ENCODE measurements at regions not wholly inside any gene's neighbourhood (a gene's known extent, or its start where the extent isn't known, plus 50 kb on each side); places are given as distances from the start of the nearest gene placed in this dataset.

DNA sequence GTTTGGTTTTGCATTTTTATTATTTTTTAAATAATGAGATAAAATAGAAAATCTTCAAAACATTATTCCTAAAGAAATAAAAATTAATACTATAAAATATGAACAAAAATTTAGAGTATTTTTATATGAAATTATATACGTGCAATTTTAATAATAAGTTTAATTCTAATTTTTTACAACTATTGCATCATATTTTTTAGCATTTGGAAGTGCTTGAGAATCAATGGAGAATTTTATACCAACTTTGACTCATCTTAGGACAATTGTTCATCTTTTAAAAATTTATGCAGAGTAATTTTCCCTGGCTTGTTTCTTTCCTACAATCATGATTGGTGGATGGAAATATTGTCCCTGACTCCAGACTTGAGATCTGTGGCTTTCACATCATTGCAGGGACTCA is 362.5 kb downstream of the MRPL39 start:
- no peak overlapping the region for H3K4me3 ChIP-seq (ENCODE audit: low read depth, low read length)

GRCh38 chr21:25243808-25244207 is 363.5 kb downstream of the MRPL39 start:
- TF ChIP-seq CTCF (IDR thresholded peaks at IDR 0.05; ENCODE audit: low read depth, low read length) = no peak
- no peak for DNase-seq
- no peaks in the 10 kb centered on the region for H3K27me3 ChIP-seq
- no peaks in the 10 kb centered on the region for H3K4me1 ChIP-seq
- H3K4me3 ChIP-seq (ENCODE audit: low read depth, low read length) = no peak overlapping the region
- no peaks in the 10 kb centered on the region for H3K36me3 ChIP-seq
- H3K9me3 ChIP-seq = no peaks in the 10 kb centered on the region

More for the DNA sequence above, 362.5 kb downstream of the MRPL39 start:
- H3K9me3 ChIP-seq = no peaks in the 10 kb centered on the region
- H3K27me3 ChIP-seq = no peaks in the 10 kb centered on the region
- DNase-seq = no peak
- H3K4me1 ChIP-seq = no peaks in the 10 kb centered on the region
- no peaks in the 10 kb centered on the region for H3K36me3 ChIP-seq
- TF ChIP-seq CTCF (IDR thresholded peaks at IDR 0.05; ENCODE audit: low read depth, low read length) = no peak

DNA sequence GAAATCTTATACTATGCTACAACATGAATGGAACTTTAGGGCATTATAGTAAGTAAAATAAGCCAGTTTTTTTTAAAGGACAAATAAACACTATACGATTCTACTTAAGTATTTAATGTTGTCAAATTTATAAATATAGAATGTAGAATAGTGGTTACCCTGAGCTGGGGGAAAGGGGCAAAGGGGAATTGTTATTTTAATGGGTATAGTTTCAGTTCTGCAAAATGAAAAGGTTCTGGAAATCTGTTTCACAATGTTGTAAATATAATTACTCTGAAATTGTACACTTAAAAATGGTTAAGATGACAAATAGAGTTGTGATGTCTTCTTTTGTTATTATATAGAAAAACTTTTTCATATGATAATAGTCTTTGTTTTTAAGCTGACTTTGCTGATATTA is 366.3 kb downstream of the MRPL39 start:
- no peaks in the 10 kb centered on the region for H3K36me3 ChIP-seq
- no peaks in the 10 kb centered on the region for H3K4me1 ChIP-seq
- H3K27me3 ChIP-seq = no peaks in the 10 kb centered on the region
- no peak for TF ChIP-seq CTCF (IDR thresholded peaks at IDR 0.05; ENCODE audit: low read depth, low read length)
- no peak for DNase-seq
- H3K4me3 ChIP-seq (ENCODE audit: low read depth, low read length) = no peak overlapping the region
- no peaks in the 10 kb centered on the region for H3K9me3 ChIP-seq

GRCh38 chr21:25234857-25235801 is 372.2 kb downstream of the MRPL39 start:
- no peaks in the 10 kb centered on the region for H3K4me1 ChIP-seq
- no peak for TF ChIP-seq CTCF (IDR thresholded peaks at IDR 0.05; ENCODE audit: low read depth, low read length)
- no peaks in the 10 kb centered on the region for H3K36me3 ChIP-seq
- H3K27me3 ChIP-seq = no peaks in the 10 kb centered on the region
- H3K4me3 ChIP-seq (ENCODE audit: low read depth, low read length) = no peak overlapping the region
- H3K9me3 ChIP-seq = no peaks in the 10 kb centered on the region
- DNase-seq = no peak

DNA sequence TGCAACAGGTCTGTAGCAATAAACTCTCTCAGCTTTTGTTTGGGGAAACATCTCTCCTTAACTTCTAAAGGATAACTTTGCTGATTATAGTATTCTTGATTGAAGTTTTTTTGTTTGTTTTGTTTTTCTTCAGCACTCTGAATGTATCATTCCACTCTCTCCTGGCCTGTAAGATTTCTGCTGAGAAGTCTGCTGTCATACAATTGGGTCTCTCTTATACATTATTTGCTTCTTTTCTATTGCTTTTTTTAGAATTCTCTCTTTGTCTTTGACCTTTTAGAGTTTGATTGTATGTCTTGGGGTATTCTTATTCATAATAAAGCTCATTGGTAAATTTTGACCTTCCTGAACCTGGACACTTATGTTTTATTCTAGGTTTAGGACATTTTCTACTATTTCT is 386.3 kb downstream of the MRPL39 start:
- Histone ChIP-seq H3K4me1 (no peaks in the 10 kb centered on the region), H3K4me3 (ENCODE audit: low read depth, low read length) (no peak overlapping the region), H3K36me3 (no peaks in the 10 kb centered on the region), H3K27me3 (no peaks in the 10 kb centered on the region), H3K9me3 (no peaks in the 10 kb centered on the region)
- DNase-seq = no peak
- no peak for TF ChIP-seq CTCF (IDR thresholded peaks at IDR 0.05; ENCODE audit: low read depth, low read length)

DNA sequence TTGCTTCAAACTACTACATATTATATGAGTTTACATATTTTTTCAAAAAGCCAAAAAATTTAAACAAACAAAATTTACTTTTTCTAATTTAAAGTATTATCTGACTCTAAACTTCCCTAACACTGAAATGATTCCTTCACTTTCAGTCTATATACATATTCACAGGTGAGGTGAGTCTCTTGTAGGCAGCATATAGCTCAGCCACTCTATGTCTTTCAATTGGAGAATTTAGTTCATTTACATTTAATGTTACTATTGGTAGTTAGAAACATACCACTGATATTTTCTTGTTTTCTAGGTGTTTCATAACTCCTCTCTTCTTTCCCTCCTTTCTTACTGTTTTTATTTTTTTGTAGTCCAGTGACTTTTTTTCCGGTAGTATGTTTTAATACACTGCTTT is 387.1 kb downstream of the MRPL39 start:
- Histone ChIP-seq H3K27me3 (no peaks in the 10 kb centered on the region), H3K4me1 (no peaks in the 10 kb centered on the region), H3K4me3 (ENCODE audit: low read depth, low read length) (no peak overlapping the region), H3K36me3 (no peaks in the 10 kb centered on the region), H3K9me3 (no peaks in the 10 kb centered on the region)
- no peak for DNase-seq
- TF ChIP-seq CTCF (IDR thresholded peaks at IDR 0.05; ENCODE audit: low read depth, low read length) = no peak
